ENCODE measurements at regions not wholly inside any gene's neighbourhood (a gene's known extent, or its start where the extent isn't known, plus 50 kb on each side); places are given as distances from the start of the nearest gene placed in this dataset.

GRCh38 chr3:72601983-72602750, 246.1 kb downstream of the SHQ1 start:
- TF ChIP-seq POLR2A (IDR thresholded peaks at IDR 0.05; ENCODE audit: extremely low read depth, insufficient read length) (no peak), MYC (IDR thresholded peaks at IDR 0.05; ENCODE audit: low read depth, low read length) (no peak)
